ENCODE measurements at regions not wholly inside any gene's neighbourhood (a gene's known extent, or its start where the extent isn't known, plus 50 kb on each side); places are given as distances from the start of the nearest gene placed in this dataset.
A peak's percentile ranks its signal among the peaks of the same experiment; 100 is the strongest.

- no peak overlapping the region for H3K27ac Mint-ChIP-seq
- no peaks in the 10 kb centered on the region for H3K27me3 Mint-ChIP-seq
These were observed 117.9 kb upstream of the KLF6 start for GRCh38 chr10:3902809-3903410.

GRCh38 chr10:3902054-3902808, 117.2 kb upstream of the KLF6 start:
- peaks cover 21% of the 10 kb centered on the region for H3K4me1 Mint-ChIP-seq
- peak; percentile 8 to 16 for DNase-seq
- H3K27me3 Mint-ChIP-seq: no peaks in the 10 kb centered on the region
- no peak overlapping the region for H3K4me3 Mint-ChIP-seq
- ATAC-seq: peak; percentile 73
- no peaks in the 10 kb centered on the region for H3K9me3 Mint-ChIP-seq
- H3K27ac Mint-ChIP-seq: no peak overlapping the region

More at GRCh38 chr10:3902809-3903410, 117.9 kb upstream of the KLF6 start:
- Mint-ChIP-seq H3K4me1 (peaks cover 21% of the 10 kb centered on the region), H3K4me3 (no peak overlapping the region), H3K9me3 (no peaks in the 10 kb centered on the region)
- no peak for ATAC-seq
- no peak for DNase-seq

- DNase-seq: no peak
- Mint-ChIP-seq H3K4me3 (no peak overlapping the region), H3K4me1 (peaks cover 21% of the 10 kb centered on the region), H3K27me3 (no peaks in the 10 kb centered on the region), H3K9me3 (no peaks in the 10 kb centered on the region), H3K27ac (no peak overlapping the region)
- no peak for ATAC-seq
These were observed 116.4 kb upstream of the KLF6 start for GRCh38 chr10:3901370-3901769.

DNA sequence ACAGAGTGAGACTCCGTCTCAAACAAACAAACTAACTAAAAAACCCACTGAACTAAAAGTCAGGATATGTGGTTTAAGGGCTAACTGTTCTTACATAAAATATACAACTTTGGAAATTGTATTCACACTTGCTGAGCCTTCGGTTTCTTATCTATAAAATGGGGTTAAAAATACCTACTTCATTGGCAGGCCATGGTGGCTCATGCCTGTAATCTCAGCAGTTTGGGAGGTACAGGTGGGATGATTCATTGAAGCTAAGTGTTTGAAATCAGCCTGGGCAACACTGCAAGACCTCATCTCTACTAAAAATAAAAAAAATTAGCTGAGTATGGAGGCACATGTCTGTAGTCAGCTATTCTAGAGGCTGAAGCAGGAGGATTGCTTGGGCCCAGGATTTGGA, 115.4 kb upstream of the KLF6 start:
- H3K4me1 Mint-ChIP-seq: peaks cover 21% of the 10 kb centered on the region
- H3K27ac Mint-ChIP-seq: no peak overlapping the region
- DNase-seq: no peak
- ATAC-seq: no peak
- no peaks in the 10 kb centered on the region for H3K9me3 Mint-ChIP-seq
- H3K27me3 Mint-ChIP-seq: no peaks in the 10 kb centered on the region
- no peak overlapping the region for H3K4me3 Mint-ChIP-seq

GRCh38 chr10:3898821-3899220, 113.8 kb upstream of the KLF6 start:
- Mint-ChIP-seq H3K4me3 (no peak overlapping the region), H3K4me1 (peaks cover 26% of the 10 kb centered on the region), H3K27ac (no peak overlapping the region), H3K27me3 (no peaks in the 10 kb centered on the region), H3K9me3 (no peaks in the 10 kb centered on the region)
- DNase-seq (no peak), ATAC-seq (no peak)

GRCh38 chr10:3897156-3897555, 112.1 kb upstream of the KLF6 start:
- H3K4me1 Mint-ChIP-seq: peaks cover 32% of the 10 kb centered on the region
- no peak for ATAC-seq
- no peak overlapping the region for H3K4me3 Mint-ChIP-seq
- H3K9me3 Mint-ChIP-seq: no peaks in the 10 kb centered on the region
- no peak overlapping the region for H3K27ac Mint-ChIP-seq
- DNase-seq: no peak
- no peaks in the 10 kb centered on the region for H3K27me3 Mint-ChIP-seq

GRCh38 chr10:3896161-3896560, 111.2 kb upstream of the KLF6 start:
- no peak overlapping the region for H3K27ac Mint-ChIP-seq
- no peaks in the 10 kb centered on the region for H3K9me3 Mint-ChIP-seq
- peaks cover 27% of the 10 kb centered on the region for H3K4me1 Mint-ChIP-seq
- ATAC-seq (no peak), DNase-seq (no peak)
- no peak overlapping the region for H3K4me3 Mint-ChIP-seq
- no peaks in the 10 kb centered on the region for H3K27me3 Mint-ChIP-seq

DNA sequence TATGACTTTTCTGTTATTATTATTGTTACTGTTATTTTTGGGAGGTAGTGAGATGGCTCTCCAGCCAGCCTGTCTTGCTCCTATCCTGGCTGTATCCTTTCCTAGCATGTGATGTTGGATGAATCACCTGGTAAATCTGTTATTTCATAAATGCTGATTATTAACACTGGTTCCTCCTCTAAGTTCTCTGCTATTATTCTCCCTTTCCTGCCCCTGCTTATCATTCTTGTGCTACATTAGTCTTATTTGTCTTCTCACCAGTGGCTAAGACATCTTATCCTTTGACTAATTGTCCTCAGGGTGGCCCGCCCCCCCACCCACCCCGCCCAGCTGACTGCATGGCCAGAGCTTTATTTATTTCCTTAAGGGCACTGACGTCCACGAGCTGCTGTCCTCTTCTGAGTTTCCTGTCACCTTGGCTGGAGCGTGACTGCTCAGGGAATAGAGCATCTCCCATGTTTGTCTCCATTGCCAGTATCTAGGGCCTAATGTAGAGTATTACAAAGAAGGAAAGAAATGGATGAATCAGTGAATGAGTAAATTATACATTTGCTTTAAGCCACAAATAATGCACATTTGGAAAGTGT, 110.1 kb upstream of the KLF6 start:
- Mint-ChIP-seq H3K27me3 (no peaks in the 10 kb centered on the region), H3K27ac (no peak overlapping the region), H3K4me3 (no peak overlapping the region), H3K9me3 (no peaks in the 10 kb centered on the region), H3K4me1 (peaks cover 25% of the 10 kb centered on the region)
- ATAC-seq (no peak), DNase-seq (no peak)

DNA sequence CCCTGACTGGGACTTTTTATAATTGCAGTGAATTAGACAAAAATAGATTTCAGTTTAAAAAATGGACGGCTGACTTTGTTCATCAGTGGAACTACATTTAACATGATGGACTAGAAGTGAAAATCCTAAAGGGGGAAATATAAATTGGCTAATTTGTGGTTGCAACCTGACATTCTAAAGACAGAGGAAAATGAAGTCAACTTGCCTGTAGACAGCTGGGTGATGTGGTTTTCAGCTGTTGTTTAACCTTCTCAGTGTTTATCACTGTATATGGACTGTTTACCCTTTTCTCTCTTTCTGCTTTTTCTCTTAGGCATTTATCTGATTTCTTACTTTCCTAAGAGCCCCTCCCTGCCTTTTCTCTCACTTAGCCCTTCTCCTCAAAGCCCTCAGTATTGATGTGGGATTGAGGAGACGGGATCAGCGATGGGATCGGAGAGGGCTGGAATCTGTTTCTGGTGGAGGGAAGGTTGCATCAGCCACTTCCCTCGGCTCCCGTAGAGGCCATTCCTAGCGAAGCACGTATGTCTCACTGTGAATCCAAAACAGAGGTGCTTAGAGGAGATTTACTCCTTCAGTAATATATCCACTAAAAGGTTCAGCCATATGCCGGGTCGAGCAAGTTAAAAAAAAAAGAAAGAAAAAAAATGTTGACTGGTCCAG, 109.0 kb upstream of the KLF6 start:
- DNase-seq (no peak), ATAC-seq (no peak)
- no peaks in the 10 kb centered on the region for H3K9me3 Mint-ChIP-seq
- peak overlapping the region in 1 of 2 donors; percentile 15 for H3K27ac Mint-ChIP-seq
- no peaks in the 10 kb centered on the region for H3K27me3 Mint-ChIP-seq
- peaks cover 25% of the 10 kb centered on the region for H3K4me1 Mint-ChIP-seq
- no peak overlapping the region for H3K4me3 Mint-ChIP-seq

DNA sequence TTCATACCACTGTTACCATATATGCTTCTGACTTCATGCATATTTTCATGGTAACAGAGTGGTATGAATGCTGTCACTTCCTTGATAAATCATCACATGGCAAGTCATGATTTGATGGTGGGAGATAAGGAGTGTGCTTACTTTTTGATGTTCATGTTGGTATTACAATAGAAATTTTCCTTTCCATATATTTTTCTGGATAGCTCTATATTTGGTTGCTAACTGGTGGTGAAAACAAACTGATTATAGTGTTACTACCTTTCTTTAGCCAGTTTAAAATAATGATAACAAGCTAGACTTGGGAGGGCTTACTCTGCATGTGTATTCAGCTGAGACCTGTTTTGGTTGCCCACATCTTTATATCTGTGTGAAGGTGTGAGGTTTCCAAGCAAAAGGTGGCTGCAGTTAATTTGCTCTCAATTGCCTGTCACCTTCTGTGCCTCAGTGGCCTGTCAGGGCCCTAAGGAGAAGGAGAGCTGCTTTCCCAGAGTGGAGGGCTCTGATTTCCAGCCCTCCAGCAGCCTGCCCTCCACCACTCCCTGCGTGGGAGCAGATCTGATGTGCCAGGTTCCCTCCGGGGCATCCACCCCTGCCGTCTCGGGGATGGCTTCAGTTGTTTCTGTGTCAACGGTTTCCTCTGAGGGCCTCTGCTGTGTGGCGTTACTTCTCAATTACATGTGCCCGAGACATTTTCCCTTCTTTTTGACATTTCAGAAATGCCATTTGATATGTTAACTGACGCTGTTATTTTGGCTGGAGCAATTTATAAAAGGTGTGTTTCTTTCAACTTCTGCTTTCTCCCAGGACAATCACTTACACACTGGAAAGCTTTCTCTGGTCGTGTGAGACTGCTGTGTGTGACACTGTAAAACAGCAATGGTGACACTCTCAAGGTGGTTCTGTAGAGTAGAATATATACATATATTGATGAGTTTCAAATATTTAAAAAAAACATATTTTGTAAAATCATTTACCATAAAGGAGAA, 107.7 kb upstream of the KLF6 start:
- no peak overlapping the region for H3K4me3 Mint-ChIP-seq
- no peaks in the 10 kb centered on the region for H3K27me3 Mint-ChIP-seq
- H3K9me3 Mint-ChIP-seq: no peaks in the 10 kb centered on the region
- H3K27ac Mint-ChIP-seq: no peak overlapping the region
- ATAC-seq: peak; percentile 60
- peaks cover 30% of the 10 kb centered on the region for H3K4me1 Mint-ChIP-seq
- DNase-seq: no peak

- no peak overlapping the region for H3K27ac Mint-ChIP-seq
- no peaks in the 10 kb centered on the region for H3K9me3 Mint-ChIP-seq
- ATAC-seq (no peak), DNase-seq (no peak)
- H3K27me3 Mint-ChIP-seq: no peaks in the 10 kb centered on the region
- no peak overlapping the region for H3K4me3 Mint-ChIP-seq
- peaks cover 30% of the 10 kb centered on the region for H3K4me1 Mint-ChIP-seq
These were observed 106.4 kb upstream of the KLF6 start for GRCh38 chr10:3891396-3891795.

DNA sequence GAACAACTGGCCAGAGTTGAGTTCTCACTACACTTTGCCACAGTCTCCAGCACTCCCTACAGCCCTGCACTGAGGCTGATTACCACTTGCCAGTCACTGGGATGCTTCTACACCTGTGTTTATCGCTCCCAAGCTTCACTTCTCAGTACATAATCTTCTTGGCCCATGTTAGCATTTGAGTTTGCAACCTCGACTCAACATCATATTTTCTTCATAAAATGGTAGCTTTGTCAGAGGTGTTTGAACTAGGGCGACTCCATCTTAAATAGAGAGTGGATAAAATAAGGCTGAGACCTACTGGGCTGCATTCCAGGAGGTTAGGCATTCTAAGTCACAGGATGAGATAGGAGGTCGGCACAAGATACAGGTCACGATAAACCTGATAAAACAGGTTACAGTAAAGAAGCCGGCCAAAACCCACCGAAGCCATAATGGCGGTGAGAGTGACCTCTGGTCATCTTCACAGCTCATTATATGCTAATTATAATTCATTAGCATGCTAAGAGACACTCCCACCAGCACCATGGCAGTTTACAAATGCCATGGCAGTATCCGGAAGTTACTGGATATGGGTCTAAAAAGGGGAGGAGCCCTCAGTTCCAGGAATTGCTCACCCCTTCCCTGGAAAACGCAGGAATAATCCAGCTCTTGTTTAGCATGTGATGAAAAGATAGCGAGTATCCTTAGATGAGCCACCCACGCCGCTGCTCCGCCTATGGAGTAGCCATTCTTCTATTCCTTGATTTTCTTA, 105.8 kb upstream of the KLF6 start:
- Mint-ChIP-seq H3K9me3 (no peaks in the 10 kb centered on the region), H3K27ac (no peak overlapping the region), H3K4me1 (peaks cover 30% of the 10 kb centered on the region), H3K4me3 (no peak overlapping the region), H3K27me3 (no peaks in the 10 kb centered on the region)
- no peak for DNase-seq
- ATAC-seq: no peak

DNA sequence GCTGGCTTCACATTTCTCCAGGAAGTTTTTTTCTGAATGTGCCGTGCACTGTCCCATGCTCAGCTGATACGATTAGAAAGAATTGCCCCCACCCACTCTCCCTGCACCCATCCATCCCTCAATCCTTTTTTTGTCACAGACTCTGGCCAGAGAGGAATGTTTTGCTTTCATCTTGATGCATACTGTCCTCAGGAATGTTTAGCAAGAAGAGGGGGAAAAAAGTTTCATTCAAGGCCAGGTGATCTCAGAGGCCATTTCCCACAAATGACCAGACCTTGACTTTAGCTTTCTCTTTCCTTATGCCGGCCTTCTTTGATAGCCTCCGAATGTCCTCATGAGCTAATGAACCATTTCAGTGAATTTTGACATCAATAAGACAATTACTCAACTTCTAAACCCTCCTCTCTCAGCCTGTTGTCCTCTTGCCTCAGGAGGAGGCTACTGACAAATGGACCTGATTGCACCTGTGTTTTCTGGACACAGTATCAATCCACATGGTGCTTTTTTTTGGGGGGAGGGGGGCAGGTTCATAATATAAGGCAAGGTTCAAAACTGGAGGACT, 105.0 kb upstream of the KLF6 start:
- no peak overlapping the region for H3K27ac Mint-ChIP-seq
- DNase-seq (no peak), ATAC-seq (no peak)
- peaks cover 30% of the 10 kb centered on the region for H3K4me1 Mint-ChIP-seq
- no peak overlapping the region for H3K4me3 Mint-ChIP-seq
- H3K27me3 Mint-ChIP-seq: no peaks in the 10 kb centered on the region
- no peaks in the 10 kb centered on the region for H3K9me3 Mint-ChIP-seq

DNA sequence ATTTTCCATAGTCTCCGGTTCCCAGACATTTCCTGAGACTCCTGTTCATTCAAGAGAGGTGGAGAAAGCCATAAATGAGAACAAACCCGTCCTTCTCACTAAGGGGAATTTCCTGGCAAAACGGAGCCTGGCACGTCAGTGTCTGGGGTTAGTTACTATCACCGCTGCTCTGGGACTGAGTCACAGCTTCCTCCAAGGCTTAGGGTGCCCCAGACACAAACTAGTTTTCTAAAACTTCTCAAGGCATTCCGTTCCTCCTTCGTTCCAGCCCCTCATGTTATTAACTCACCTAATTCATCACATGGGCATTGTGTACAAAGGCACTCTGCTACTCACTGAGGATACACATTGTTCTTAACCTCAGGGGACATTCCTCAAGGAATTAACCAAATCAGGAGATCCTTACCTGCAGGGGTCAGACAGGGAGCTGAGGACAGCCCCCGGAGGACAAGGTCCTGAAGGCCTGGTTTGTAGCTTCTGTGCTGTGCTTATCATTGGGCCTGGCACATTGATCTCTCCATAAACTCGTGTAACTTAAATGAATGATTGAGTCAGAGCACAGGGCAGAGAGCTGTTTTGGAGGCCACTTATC, 103.0 kb upstream of the KLF6 start:
- no peaks in the 10 kb centered on the region for H3K27me3 Mint-ChIP-seq
- no peak for DNase-seq
- no peaks in the 10 kb centered on the region for H3K9me3 Mint-ChIP-seq
- H3K4me1 Mint-ChIP-seq: peaks cover 28% of the 10 kb centered on the region
- peak; percentile 67 for ATAC-seq
- no peak overlapping the region for H3K27ac Mint-ChIP-seq
- no peak overlapping the region for H3K4me3 Mint-ChIP-seq
